GM21737 (cell line): ENCODE measurements at regions not wholly inside any gene's neighbourhood (a gene's known extent, or its start where the extent isn't known, plus 50 kb on each side); places are given as distances from the start of the nearest gene placed in this dataset.
"Not testable (repeated sequence)": the region's sequence is repeated elsewhere in the genome, so short reads cannot be mapped to it uniquely, and the experiment has no call there.

Experiments
- ATAC-seq: cut with Tn5 transposase; IDR thresholded peaks from one replicate; pipeline ENCODE4 v1.9.1; 2021; ENCODE audit warnings: mild to moderate bottlenecking, moderate library complexity; ENCODE audit not compliant: unreplicated experiment

DNA sequence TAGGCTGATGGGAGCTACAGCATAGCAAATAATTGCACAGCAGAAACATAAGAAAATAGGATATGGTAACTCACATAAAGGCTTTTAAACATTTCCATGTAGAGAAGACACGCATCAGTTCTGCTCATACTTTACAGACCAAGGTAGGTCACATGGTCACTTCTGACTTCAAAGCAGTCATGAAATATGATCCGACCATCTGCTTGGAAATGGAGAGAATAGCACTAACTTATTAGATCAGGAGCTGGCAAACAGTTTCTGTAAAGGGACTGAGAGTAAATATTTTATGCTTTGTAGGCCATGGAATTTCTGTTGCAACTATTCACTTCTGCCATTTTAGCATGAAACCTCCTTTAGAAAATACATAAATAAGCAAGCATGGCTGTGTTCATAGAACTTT, 936.6 kb upstream of the FANCL start:
- ATAC-seq, result no peak

DNA sequence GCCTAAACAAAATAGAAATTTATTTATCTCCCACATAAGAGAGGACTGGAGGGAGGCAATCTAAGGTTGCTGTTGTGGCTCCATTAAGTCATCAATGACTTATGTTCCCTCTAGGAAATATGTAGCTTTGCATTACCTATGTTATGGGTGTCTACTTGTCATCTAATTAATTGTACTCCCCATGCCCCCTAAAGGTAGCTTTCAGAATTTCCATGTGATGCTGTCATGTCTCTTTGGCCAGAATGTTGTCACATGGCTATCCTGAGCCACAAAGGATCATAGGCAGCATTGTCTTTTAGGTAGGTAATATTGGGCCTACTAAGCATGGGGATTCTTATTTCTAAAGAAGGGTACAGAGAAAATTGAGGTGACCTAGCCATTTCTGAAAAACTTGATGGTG, 935.6 kb upstream of the FANCL start:
- no peak for ATAC-seq

DNA sequence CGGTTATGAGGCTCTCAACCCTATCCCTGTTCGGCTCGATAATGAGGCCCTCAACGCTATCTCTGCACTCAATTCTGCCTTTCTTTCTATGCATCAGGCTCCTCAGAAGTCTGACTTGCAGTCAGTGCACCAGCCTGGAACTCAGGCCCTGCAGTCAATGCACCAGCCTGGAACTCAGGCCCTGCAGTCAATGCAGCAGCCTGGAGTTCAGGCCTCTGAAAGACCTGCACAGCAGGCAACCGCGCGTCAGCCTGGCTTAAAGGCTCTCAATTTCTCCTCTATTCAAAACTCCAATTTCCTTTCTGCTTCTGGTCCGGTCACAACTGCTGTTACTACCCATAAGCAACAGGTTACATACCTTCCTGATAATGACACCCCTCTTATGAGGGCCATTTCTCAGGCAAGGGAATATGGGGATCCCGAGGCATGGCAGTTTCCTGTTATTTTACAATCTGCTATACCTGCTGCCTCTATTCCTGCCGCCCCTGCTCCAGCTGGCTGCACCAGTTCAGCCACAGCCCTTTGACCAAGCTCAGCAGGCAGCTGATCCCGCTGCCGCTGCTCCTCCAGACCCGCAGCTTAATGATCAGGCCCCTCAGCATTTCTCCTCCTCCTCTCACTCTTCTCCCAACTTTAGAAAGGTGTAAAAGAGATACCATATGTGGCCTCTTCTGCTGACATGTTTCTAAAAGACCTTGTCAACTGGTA, 933.6 kb upstream of the FANCL start:
- ATAC-seq, result no peak

DNA sequence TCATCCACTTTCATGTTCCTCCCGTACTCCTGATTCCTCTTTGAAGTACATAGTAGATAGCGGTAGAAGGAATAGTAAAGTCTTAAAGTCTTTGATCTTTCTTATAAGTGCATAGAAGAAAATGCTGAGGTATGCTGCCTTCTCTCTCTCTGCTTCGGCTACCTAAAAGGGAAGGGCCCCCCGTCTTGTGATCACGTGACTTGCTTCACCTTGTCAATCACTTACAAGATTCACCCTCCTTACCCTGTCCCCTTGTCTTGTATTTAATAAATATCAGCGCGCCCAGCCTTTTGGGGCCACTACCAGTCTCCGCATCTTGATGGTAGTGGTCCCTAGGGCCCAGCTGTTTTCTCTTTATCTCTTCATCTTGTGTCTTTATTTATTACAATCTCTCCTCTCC, 932.2 kb upstream of the FANCL start:
- no peak for ATAC-seq

DNA sequence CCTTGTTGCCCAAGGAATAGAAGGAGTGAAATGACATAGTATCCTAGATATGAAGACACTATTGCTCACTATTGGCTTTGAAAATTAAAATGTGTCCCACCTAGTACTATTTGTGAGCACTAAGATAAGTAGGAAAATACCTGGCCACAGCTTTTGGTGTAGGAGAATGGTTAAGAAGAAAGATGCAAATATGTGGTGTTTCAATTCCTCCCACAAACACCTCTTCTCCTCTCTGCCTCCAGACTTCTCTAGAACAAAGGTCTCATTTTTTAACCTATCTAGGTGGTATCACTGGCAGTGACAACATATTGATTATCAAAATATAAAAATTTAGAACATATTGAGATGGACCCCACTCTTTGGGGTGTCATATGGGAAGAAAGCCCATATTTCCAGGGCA, 929.9 kb upstream of the FANCL start:
- ATAC-seq, result no peak

DNA sequence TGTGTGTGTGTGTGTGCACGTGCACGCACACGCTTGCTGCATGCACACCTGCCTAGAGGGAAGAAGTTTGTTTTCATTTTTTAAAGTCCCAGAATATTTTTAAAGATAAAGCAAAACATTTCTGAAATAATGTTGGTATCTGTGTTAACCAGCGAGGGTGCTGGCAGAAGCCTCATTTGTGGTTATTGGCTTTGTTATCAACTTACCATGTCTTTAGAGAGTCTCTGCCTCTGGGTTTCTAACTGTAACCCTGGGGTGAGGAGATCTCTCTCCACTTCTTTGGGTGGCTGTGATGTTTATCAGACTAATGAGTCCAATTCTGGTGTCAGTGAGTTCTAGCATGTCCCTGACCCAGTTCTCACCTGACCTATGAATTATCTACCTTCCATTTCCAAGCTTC, 927.6 kb upstream of the FANCL start:
- no peak for ATAC-seq

DNA sequence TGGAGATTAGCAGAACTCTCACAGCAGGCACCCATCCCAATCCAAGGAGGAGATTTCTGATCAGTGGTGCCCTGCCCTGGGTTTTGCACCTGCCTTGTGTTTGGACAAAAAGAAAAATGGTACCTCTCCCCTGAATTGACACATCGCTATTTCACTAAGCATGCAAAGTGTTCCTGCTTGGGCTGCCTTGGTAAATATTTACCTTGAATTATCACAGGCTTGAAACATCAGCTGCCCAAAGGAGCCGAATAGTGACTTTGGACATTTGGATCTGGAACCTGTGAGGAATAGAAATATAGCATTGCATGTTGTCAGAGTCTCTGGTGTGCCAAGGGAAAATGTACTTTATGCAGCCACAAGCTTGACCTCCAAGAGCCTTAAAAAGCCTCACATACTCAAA, 926.4 kb upstream of the FANCL start:
- no peak for ATAC-seq

DNA sequence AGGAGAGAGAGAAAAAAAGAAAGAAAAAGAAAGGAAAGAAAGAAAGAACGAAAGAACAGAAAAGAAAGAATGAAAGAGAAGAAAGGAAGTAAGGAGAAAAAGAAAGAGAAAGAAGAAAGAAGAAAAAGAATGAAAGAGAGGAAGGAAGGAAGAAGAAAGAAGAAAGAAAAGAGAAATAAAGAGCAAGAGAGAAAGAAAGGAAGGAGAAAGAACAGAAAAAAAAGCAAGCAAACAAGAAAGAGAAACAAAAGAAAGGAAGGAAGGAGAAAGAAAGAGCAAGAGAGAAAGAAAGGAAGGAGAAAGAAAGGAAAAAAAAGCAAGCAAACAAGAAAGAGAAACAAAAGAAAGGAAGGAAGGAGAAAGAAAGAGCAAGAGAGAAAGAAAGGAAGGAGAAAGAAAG, 916.8 kb upstream of the FANCL start:
- not testable (repeated sequence) for ATAC-seq

DNA sequence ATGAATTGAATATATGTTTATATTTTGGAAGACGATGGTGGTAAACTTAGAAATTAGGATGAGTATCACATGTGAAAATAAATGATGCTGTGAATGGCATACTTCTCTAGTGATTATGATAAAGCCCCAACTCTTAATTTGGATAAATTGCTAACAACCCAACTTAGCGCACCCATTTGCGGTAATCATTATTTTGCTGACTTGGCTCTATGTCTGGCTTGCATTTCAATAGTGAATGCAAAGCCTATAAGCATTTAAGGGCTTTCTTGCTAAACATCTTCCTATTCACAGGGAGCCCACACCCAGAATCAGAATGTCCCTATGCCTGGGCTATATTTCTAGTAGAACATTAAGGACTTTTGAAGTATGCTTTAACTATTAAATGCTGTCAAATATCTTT, 910.7 kb upstream of the FANCL start:
- no peak for ATAC-seq

DNA sequence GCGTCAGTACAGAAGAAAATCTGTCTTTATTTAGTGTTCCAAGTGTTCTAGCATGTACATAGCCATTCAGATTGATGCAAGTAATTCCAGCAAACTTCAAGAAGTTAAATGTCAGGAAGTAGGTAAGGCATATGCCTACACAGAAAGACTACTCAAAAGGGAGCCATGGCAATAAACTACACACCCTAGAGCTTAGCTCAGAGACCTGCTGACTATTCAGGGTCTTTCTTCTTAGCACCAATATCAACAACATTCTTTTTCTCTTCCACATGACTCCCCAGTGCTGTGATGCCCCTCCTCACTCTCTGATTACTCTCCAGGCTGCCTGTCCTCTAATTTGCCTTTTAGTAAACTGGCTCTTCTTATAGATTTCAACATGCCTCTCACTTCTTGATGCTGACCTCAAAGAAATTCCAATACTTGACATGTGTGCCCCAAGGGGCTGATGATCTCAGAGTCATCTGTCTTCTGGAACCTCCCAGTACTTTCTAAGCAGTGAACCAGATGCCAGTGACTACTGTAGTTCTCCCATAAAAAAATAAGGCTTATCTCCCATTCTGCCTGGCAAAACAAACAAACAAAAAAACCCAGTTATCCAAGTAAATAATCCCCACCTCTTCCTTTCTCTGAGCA, 909.2 kb upstream of the FANCL start:
- ATAC-seq, result no peak

DNA sequence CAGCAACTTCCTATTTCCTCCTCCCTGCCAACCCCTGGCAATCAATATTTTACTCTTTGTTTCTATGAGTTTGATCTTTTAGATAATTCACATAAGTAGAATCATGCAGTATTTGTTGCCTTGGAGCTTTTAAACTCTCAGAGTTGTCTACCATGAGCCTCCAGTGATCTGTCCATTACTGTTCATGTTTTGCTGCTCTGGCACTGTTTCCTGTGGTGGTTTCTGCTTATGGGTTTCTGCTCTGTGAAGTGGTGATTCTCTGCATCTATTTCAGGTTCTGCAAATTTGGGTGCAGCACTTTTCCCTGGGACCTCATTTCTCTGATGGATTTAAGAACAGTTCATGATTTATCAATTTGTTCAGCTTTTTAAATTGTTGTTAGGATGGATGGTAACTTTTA, 908.1 kb upstream of the FANCL start:
- ATAC-seq, result no peak

DNA sequence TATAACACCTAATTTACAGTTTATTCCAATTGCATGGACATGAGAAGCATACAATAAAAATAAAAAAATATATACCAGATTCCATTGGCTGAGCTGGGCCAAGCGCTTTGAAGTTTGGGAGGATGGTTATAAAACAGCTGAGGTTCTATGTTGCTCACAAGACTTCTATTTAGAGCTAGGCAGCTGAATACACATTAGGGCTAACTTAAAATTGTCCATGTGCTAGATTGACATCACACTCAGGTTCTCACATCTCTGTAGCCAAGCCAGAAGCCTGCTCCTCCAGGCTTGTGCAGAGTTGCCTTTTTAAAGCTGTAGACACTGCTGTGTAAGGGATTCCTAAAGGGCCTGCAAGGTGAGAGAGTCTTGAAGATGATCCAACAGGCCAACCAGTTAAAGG, 871.1 kb upstream of the FANCL start:
- ATAC-seq, result no peak

DNA sequence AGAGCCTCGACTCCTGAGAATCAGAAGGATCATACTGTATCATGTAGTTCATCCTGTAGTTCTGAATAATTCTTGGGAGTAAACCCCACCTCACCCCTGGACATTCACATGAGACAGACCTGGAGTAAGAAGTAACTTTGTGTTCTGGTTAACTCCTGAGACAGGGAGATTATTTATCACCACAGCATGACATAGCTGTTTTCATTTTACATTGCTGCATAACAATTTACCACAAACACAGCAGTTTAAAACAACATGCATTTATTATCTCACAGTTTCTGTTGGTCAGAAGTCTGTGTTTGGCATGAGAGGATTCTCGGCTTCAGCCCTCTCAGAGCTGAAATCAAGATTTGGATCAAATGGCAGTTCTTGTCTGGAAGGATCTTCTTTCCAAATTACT, 855.8 kb upstream of the FANCL start:
- ATAC-seq, result no peak

DNA sequence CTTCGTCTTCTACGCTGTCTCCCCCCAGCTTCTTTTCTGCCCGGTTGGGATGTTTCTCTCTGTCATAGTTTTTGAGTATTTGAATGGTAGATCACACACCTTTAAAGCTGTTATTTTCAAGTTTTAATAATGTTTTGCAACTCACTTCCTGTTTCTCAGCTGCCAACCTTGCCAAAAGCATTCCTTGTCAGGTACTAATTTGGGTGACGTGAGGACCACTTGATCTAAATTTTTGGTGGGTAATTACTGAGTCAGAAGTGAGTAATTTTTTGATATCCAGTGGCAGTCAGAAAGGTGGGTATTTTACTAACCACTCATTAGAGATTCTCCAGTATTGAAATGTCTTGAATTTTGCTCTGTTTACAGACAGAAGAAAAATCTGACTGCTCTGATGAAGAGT, 852.4 kb upstream of the FANCL start:
- ATAC-seq, result no peak

DNA sequence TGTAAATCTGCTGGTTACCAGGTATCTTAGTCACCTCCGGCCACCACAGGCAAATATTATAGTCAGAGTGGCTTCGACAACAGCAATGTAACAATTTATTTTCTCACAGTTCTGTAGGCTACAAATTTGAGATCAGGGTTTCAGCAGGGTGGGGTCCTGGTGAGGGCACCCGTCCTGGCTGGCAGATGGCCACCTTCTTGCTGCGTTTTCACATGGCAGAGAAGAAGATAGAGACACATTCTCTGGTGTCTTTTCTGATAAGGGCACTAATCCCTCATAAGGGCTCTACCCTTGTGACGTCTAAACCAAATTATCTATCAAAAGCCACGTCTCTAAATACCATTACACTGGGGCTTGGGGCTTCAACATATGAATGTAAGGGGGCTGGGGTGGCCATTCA, 843.2 kb upstream of the FANCL start:
- ATAC-seq, result no peak

DNA sequence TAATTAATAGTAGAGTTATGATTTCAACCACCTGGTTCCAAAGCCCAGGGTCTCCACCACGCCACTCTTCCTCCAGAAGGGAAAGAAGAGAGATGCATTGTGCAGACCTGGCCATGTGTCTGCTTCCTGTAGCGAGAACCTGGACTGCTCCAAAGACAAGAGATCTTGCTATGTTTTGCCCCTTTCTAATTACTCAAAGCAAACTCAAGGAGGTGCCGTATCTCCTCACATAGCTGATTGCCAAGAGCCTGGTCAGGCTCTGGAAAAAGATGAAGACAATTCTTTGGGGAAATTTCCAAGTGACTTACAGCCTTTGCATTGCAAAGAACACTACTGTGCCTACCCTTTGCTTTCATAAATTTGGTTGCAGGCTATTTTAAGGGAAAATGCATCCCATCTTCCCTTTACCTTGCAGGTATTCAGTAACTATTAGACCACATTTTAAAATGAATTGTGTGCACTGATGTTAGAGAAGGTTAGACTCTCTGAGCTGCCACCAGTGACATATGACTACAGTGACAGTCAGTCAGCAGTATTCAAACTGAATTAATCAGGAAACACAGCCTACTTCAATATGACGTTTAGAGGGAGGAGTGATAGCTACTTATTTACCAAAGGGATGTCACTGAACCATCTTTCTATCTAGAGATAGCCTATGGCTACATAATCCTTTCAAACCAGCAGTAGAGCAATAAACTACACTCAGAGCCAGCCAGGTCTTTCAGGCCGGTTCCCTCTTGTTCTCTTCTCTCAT, 842.1 kb upstream of the FANCL start:
- no peak for ATAC-seq

DNA sequence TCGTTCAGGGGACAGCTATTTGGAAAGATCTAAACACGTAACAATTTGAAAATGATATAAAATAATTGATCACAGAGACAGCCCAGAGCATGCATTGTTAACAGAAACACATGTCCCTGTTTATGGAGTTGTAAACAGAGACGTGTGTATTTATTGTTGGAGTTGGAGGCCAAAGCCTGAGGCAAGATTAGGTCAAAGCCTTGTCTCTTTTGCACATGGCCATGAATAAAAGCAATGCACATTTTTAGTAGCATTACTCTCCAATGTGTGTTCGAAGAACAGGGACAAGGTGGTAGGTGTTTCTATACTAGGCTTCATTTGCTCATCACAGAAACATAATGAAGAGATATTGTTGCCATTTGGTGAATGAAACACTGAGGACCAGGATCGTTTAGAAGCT, 841.5 kb upstream of the FANCL start:
- ATAC-seq, result no peak

DNA sequence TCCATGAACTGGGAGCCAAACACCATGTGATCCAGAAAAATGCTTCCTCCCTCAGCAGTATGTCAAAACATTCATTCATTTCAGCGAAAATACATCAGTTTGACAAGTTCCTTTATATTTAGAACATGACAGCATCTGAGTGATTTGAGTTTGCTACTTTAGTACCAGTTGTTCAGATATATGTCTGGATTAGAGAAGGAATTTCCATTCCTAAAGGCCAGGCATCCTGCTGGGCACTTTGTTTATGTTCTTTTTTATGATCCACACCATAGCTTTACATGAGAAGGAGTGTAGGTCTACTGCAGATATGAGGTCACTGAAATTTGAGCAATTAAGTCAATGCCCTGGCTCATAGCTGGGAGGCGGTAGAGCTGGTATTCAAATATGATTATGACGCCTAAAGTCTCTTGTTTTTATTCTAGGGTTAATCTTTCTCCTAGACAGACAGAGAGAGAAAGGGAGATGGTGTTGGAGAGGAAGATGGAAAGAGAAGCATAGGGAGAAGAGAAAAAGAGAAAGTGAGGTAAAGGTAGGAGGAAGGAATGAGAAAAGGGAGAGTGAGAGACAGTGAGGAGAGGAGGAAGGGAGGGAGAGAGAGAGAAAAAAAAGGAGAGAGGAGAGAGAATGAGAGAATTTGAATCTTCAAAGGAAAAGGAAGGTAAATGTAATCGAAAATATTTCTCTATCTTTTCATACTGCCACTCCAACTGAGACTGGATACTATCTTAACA, 839.5 kb upstream of the FANCL start:
- ATAC-seq, result no peak

DNA sequence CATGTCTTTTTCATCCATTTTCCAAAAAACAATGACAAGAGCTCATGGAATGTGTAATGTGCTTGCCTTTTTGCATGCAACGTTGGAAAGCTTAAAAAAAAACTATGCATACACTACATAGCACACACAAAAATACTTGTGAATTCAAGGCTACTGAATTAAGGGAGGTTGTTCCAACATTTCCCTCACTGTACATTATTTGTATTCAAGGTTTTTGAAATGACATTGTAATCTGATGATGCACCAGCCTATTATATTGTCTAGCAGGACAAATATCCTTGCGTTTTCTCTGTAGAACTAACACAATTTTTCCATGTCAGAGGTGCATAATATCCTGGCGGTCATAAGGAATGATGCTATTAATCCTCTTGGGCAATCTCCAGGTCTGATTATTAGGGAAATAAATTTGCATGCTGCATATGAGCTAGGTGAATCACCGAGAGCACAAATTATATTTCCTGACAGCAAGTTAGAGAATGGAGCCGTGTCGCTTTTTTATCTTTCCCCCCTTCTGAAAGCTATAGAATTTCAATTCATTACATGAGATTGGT, 836.9 kb upstream of the FANCL start:
- no peak for ATAC-seq

DNA sequence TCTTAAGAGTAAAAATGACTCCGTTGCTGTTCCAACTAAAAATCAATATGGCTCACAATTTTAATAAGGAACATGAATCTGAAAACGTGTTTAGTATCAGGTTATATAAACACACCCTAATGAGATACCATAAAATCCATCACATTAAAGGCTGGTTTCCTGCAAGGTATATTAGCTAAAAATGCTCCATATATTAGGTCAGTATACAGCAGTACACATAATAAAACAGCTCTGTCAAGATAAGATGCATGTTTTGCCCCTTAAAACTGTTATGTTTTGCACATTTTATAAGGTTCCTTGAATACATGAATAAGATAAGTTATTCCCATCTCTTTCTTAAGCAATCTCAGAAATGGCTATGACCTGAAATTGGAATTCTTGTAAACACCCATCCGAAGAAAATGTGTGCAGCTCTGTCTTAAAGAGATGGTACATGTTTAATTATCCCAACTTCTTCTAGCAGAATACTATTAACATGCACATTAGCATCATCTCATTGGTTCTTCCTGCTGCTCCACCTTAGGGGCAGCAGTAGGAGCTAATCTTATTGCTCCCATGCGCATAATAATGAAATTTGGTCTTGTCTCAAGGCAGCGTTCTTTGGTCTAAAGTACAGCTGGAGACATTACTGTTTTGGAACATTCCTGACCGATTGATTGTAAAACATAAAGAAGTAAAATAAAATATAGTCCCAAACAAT, 836.1 kb upstream of the FANCL start:
- no peak for ATAC-seq
